Peyer's patch (tissue), 4 donors: ENCODE measurements at regions not wholly inside any gene's neighbourhood (a gene's known extent, or its start where the extent isn't known, plus 50 kb on each side); places are given as distances from the start of the nearest gene placed in this dataset.
"Not testable (repeated sequence)": the region's sequence is repeated elsewhere in the genome, so short reads cannot be mapped to it uniquely, and the experiment has no call there.

Experiments
- DNase-seq, 3 donors: peaks; one replicate each; pipeline ENCODE4 v3.0.0-alpha.2; 2017 to 2019
- H3K27ac ChIP-seq, 4 donors: fragments of 200-600 bp; sonication (generic); one replicate each; pipeline ENCODE4 v1.5.1; 2016 to 2019
- H3K27me3 ChIP-seq, 2 donors: fragments of 200-600 bp; sonication (generic); one replicate each; pipeline ENCODE4 v1.5.1; 2019
- H3K36me3 ChIP-seq, 3 donors: fragments of 200-600 bp; sonication (generic); one replicate each; pipeline ENCODE4 v1.5.1; 2016 to 2019
- H3K4me1 ChIP-seq, 4 donors: fragments of 200-600 bp; sonication (generic); one replicate each; pipeline ENCODE4 v1.5.1; 2016 to 2019
- H3K4me3 ChIP-seq, 4 donors: fragments of 200-600 bp; sonication (generic); 1 replicate in 3 of 4; 2 replicates in 1 of 4; pipeline ENCODE4 v1.5.1; 2016 to 2019; ENCODE audit warnings: mild to moderate bottlenecking in 1 of 4
- H3K9me3 ChIP-seq, 4 donors: fragments of 200-600 bp; sonication (generic); one replicate each; pipeline ENCODE4 v1.5.1; 2016 to 2019; ENCODE audit warnings: mild to moderate bottlenecking in 1 of 4
- POLR2A ChIP-seq, 2 donors: fragments of 450-650 bp; IDR thresholded peaks; one replicate each; pipeline ENCODE4 v1.5.1; 2017; ENCODE audit warnings: antibody characterized with exemption in 2 of 2, mild to moderate bottlenecking in 2 of 2, moderate library complexity in 2 of 2
- TF ChIP-seq, protein P1 (sequence below), 6 experiments: fragments of 450-650 bp in 4 of 6; fragments of 200-600 bp in 2 of 6; sonication (generic) in 1 of 6; IDR thresholded peaks; one replicate each; pipeline ENCODE4 v1.5.1; 2017 to 2019; ENCODE audit warnings: antibody characterized with exemption in 6 of 6, mild to moderate bottlenecking in 3 of 6, moderate library complexity in 1 of 6

DNA sequence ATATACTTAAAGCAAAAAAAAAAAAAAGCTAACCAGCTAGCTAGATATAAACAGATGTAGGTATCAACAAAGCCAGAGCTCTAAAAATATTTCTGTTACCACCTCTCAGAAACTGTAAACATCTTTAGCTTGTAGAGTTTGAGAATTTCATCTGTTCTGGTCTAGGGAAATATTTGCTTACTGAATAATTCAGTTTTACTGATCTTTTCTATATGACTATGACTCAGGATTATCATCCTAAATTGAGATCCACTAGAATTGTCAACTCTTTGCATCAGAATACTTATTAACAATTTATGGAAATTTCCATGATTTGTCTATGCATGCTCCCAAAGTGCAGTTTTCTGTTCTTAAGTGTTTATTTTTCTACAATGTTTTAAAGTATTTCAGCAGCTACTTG lies 517.3 kb downstream of the DIPK2A start:
- Histone ChIP-seq H3K36me3 (no peaks in the 10 kb centered on the region), H3K4me3 (no peak overlapping the region), H3K9me3 (no peaks in the 10 kb centered on the region), H3K27ac (no peak overlapping the region), H3K4me1 (no peaks in the 10 kb centered on the region), H3K27me3 (no peaks in the 10 kb centered on the region)
- no peak for DNase-seq
- TF ChIP-seq POLR2A (IDR thresholded peaks at IDR 0.05): no peak
- TF ChIP-seq, protein P1, sequence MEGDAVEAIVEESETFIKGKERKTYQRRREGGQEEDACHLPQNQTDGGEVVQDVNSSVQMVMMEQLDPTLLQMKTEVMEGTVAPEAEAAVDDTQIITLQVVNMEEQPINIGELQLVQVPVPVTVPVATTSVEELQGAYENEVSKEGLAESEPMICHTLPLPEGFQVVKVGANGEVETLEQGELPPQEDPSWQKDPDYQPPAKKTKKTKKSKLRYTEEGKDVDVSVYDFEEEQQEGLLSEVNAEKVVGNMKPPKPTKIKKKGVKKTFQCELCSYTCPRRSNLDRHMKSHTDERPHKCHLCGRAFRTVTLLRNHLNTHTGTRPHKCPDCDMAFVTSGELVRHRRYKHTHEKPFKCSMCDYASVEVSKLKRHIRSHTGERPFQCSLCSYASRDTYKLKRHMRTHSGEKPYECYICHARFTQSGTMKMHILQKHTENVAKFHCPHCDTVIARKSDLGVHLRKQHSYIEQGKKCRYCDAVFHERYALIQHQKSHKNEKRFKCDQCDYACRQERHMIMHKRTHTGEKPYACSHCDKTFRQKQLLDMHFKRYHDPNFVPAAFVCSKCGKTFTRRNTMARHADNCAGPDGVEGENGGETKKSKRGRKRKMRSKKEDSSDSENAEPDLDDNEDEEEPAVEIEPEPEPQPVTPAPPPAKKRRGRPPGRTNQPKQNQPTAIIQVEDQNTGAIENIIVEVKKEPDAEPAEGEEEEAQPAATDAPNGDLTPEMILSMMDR (IDR thresholded peaks at IDR 0.05): no peak

DNA sequence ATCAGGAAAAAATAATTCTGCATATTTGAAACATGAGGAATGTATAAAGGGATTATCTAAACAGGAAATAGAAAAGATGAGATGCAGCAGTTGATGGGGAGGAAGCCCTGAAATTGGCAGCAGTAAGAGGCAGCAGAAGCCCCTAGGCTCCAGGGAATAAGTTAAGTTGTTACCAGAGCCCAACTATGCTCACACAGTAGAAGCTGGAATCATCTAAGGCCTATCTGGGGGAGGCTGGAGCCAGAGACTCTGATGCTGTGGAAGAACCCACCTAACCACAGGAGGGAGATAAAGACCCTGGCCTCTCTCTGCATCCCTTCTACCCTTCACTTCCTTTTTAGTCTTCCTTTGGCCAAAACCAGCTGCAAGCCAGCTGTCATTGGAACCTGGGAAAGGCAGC lies 519.7 kb downstream of the DIPK2A start:
- H3K4me3 ChIP-seq: no peak overlapping the region
- no peak for DNase-seq
- no peaks in the 10 kb centered on the region for H3K9me3 ChIP-seq
- no peaks in the 10 kb centered on the region for H3K27me3 ChIP-seq
- no peak overlapping the region for H3K27ac ChIP-seq
- H3K36me3 ChIP-seq: no peaks in the 10 kb centered on the region
- H3K4me1 ChIP-seq: no peaks in the 10 kb centered on the region
- TF ChIP-seq, protein P1 (IDR thresholded peaks at IDR 0.05): no peak
- TF ChIP-seq POLR2A (IDR thresholded peaks at IDR 0.05): no peak

DNA sequence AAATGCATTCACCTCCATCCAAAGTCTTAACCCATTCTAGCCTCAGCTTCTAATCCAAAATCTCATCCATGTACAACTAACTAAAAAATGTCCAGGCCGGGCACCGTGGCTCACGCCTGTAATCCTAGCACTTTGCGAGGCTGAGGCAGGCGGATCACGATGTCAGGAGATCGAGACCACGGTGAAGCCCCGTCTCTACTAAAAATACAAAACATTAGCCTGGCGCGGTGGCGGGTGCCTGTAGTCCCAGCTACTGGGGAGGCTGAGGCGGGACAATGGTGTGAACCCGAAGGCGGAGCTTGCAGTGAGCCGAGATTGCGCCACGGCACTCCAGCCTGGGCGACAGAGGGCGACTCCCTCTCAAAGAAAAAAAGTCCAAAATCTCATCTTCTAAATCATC lies 523.0 kb downstream of the DIPK2A start:
- not testable (repeated sequence) for H3K9me3 ChIP-seq

DNA sequence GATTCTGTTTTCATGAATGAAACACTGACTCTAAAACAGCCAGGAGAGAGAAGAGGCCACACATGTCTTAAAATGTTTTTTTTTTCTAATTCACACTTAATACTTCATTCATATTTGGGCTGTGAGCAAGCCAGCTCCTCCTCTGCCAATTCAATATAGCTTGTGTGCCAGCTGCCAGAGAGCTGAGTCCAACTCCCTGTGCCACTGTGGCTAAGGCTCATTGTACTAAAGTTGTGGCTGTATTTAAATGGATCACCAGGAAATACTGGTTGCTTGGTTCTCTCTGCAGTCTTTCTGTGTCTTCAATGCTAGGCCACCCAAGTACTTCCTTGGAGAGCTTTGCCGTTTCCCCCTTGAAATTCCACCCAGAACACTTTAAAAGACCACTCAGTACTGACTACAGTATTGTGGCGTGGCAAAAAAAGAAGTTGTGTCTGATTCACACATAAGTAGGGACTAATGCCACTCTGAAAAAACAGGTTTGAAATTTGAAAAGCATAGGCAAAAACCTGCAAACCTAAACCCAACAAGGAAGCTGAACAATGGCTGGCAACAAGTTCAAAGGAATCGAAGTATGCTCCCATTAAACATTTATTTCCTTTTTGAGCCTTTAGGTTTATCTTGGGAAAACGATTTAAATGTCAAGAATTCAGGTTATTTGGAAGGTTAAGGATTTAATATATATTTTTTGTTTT lies 524.7 kb downstream of the DIPK2A start:
- H3K27me3 ChIP-seq: no peaks in the 10 kb centered on the region

More for the DNA sequence above, 523.0 kb downstream of the DIPK2A start:
- not testable (repeated sequence) for H3K27me3 ChIP-seq, H3K27ac ChIP-seq, DNase-seq, H3K4me3 ChIP-seq, H3K4me1 ChIP-seq, H3K36me3 ChIP-seq

DNA sequence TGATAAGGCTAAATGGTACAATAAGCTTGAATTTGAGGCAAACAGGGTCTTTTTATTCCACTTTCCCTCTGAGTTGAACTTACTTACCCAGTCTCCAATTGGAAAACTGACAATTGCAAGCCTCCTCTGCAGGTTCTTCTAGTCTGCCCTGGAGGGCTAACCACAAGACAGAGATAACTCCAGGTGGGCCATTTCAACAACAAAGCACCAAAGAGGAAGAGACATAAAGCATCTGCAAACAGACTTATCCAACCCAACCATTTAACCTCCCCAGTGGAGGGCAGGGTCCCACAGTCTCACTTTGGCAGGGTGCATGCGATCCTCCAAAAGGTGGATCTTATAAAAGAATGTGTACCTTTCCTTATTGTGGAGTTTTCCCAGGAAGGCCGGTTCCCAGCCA lies 525.8 kb downstream of the DIPK2A start:
- no peaks in the 10 kb centered on the region for H3K36me3 ChIP-seq

More for the DNA sequence above, 524.7 kb downstream of the DIPK2A start:
- Histone ChIP-seq H3K36me3 (no peaks in the 10 kb centered on the region), H3K27ac (no peak overlapping the region), H3K4me1 (no peaks in the 10 kb centered on the region), H3K9me3 (no peaks in the 10 kb centered on the region), H3K4me3 (no peak overlapping the region)
- DNase-seq: no peak
- TF ChIP-seq, protein P1 (IDR thresholded peaks at IDR 0.05): no peak
- no peak for TF ChIP-seq POLR2A (IDR thresholded peaks at IDR 0.05)

More for the DNA sequence above, 525.8 kb downstream of the DIPK2A start:
- H3K27ac ChIP-seq: no peak overlapping the region
- no peaks in the 10 kb centered on the region for H3K9me3 ChIP-seq
- no peak overlapping the region for H3K4me3 ChIP-seq
- no peaks in the 10 kb centered on the region for H3K27me3 ChIP-seq
- H3K4me1 ChIP-seq: no peaks in the 10 kb centered on the region
- no peak for DNase-seq
- TF ChIP-seq, protein P1 (IDR thresholded peaks at IDR 0.05): no peak
- TF ChIP-seq POLR2A (IDR thresholded peaks at IDR 0.05): no peak
